Osteoblast (primary cell): ENCODE measurements at regions not wholly inside any gene's neighbourhood (a gene's known extent, or its start where the extent isn't known, plus 50 kb on each side); places are given as distances from the start of the nearest gene placed in this dataset.
"Not testable (repeated sequence)": the region's sequence is repeated elsewhere in the genome, so short reads cannot be mapped to it uniquely, and the experiment has no call there.

Experiments
- DNase-seq: peaks from one replicate; pipeline ENCODE4 v3.0.0; 2011; ENCODE audit warnings: low spot score, mixed read lengths; ENCODE audit not compliant: insufficient read length; ENCODE audit errors: missing footprints
- H2AFZ ChIP-seq: 2 replicates; pipeline ENCODE4 v1.6.0; 2011; ENCODE audit warnings: mild to moderate bottlenecking, low read length
- H3K27ac ChIP-seq: 2 replicates; pipeline ENCODE4 v1.5.1; 2011; ENCODE audit warnings: mild to moderate bottlenecking, low read depth, low read length, moderate library complexity
- H3K27me3 ChIP-seq: 2 replicates; pipeline ENCODE4 v1.6.0; 2012; ENCODE audit warnings: mild to moderate bottlenecking, control low read depth, inconsistent platforms, low read length, moderate library complexity; ENCODE audit not compliant: insufficient read depth
- H3K36me3 ChIP-seq: 2 replicates; pipeline ENCODE4 v1.5.1; 2011; ENCODE audit warnings: mild to moderate bottlenecking, low read length, control low read depth, moderate library complexity; ENCODE audit not compliant: insufficient read depth
- H3K4me1 ChIP-seq: 2 replicates; pipeline ENCODE4 v1.5.1; 2011; ENCODE audit warnings: mild to moderate bottlenecking, low read length, control low read depth, moderate library complexity; ENCODE audit not compliant: insufficient read depth
- H3K4me2 ChIP-seq: 2 replicates; pipeline ENCODE4 v1.6.0; 2011; ENCODE audit warnings: mild to moderate bottlenecking, low read length; ENCODE audit not compliant: insufficient read depth
- H3K4me3 ChIP-seq: fragments of 200-600 bp; sonication (generic); 3 replicates; pipeline ENCODE4 v1.5.1; 2012; ENCODE audit warnings: mild to moderate bottlenecking, low read length, inconsistent platforms; ENCODE audit not compliant: insufficient read depth
- H3K79me2 ChIP-seq: 2 replicates; pipeline ENCODE4 v1.6.0; 2012; ENCODE audit warnings: mild to moderate bottlenecking, low read length, control low read depth, inconsistent platforms; ENCODE audit not compliant: insufficient read depth
- H3K9me3 ChIP-seq: 2 replicates; pipeline ENCODE4 v1.5.1; 2011; ENCODE audit warnings: low read depth, low read length, control low read depth
- H4K20me1 ChIP-seq: 2 replicates; pipeline ENCODE4 v1.6.0; 2012; ENCODE audit warnings: mild to moderate bottlenecking, low read length, control low read depth; ENCODE audit not compliant: insufficient read depth
- TF ChIP-seq, protein P1 (sequence below): IDR thresholded peaks from 2 replicates; pipeline ENCODE4 v1.5.1; 2011; ENCODE audit warnings: mild to moderate bottlenecking, low read depth, low read length, moderate library complexity; ENCODE audit errors: extremely low read depth

DNA sequence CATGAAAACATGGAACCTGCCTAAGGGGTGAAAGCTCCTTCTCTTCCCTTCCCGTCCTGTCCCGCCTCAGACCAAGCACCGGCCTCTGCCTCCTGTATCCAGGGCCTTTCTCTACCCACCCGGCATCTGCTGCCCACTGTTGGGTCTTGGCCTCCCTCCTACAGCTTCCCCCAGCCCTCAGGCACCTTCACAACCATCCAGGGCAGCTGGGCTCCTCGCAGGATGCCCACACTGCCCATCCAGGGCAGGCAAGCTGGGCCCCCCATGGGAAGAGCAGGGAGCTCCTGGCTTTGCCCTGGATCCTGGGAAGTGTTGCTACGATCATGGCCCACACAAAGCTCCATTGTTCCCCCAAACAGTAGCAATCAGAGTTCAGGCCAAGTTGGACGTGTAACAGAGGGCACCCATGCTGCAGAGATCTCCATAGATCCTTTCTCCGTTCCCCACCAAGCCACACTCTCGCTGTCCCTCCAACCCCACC is 206.6 kb downstream of the NDUFA10 start:
- no peak overlapping the region for H3K4me2 ChIP-seq
- H4K20me1 ChIP-seq: no peaks in the 10 kb centered on the region
- H3K27ac ChIP-seq: no peak overlapping the region
- H3K9me3 ChIP-seq: no peaks in the 10 kb centered on the region
- H3K36me3 ChIP-seq: no peaks in the 10 kb centered on the region
- no peaks in the 10 kb centered on the region for H3K79me2 ChIP-seq
- no peak overlapping the region for H3K4me3 ChIP-seq
- TF ChIP-seq, protein P1, sequence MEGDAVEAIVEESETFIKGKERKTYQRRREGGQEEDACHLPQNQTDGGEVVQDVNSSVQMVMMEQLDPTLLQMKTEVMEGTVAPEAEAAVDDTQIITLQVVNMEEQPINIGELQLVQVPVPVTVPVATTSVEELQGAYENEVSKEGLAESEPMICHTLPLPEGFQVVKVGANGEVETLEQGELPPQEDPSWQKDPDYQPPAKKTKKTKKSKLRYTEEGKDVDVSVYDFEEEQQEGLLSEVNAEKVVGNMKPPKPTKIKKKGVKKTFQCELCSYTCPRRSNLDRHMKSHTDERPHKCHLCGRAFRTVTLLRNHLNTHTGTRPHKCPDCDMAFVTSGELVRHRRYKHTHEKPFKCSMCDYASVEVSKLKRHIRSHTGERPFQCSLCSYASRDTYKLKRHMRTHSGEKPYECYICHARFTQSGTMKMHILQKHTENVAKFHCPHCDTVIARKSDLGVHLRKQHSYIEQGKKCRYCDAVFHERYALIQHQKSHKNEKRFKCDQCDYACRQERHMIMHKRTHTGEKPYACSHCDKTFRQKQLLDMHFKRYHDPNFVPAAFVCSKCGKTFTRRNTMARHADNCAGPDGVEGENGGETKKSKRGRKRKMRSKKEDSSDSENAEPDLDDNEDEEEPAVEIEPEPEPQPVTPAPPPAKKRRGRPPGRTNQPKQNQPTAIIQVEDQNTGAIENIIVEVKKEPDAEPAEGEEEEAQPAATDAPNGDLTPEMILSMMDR: no peak
- no peak overlapping the region for H2AFZ ChIP-seq
- peak; percentile 36 for DNase-seq
- no peaks in the 10 kb centered on the region for H3K4me1 ChIP-seq
- H3K27me3 ChIP-seq: no peaks in the 10 kb centered on the region

DNA sequence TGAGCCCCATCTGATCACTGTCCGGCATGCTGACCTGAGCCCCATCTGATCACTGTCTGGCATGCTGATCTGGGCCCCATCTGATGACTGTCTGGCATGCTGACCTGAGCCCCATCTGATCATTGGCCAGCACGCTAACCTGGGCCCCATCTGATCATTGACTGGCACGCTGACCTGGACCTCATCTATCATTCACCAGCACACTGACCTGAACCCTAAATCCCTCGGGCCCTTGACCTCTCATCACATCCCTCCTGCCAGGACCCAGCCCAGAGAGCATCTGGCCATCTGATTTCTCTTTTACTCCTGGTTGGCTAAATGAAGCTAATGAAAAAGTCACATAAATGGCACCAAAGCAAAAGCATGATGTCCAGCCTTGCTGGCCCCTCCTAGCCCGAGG is 207.1 kb downstream of the NDUFA10 start:
- H3K27ac ChIP-seq: no peak overlapping the region
- DNase-seq: peak; percentile 13
- H4K20me1 ChIP-seq: no peaks in the 10 kb centered on the region
- no peaks in the 10 kb centered on the region for H3K27me3 ChIP-seq
- H3K4me3 ChIP-seq: no peak overlapping the region
- TF ChIP-seq, protein P1: no peak
- H3K4me1 ChIP-seq: no peaks in the 10 kb centered on the region
- H3K9me3 ChIP-seq: no peaks in the 10 kb centered on the region
- no peaks in the 10 kb centered on the region for H3K79me2 ChIP-seq
- no peak overlapping the region for H3K4me2 ChIP-seq
- H3K36me3 ChIP-seq: no peaks in the 10 kb centered on the region
- no peak overlapping the region for H2AFZ ChIP-seq

DNA sequence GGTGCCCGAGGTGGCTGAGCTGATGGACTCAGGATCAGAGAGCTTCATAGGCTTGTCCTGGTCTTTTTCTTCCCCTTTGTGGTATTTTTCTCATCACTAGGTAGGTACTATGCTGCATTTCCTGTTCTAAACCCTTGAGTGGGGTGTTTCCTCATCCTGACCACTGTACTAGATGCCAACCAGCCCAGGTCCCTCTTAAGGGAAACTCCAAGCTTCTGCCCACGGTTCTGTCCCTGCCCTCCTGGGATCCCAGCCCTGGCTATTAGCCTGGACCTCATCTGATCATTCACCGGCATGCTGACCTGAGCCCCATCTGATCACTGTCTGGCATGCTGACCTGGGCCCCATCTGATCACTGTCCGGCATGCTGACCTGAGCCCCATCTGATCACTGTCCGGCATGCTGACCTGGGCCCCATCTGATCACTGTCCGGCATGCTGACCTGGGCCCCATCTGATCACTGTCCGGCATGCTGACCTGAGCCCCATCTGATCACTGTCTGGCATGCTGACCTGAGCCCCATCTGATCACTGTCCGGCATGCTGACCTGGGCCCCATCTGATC is 207.6 kb downstream of the NDUFA10 start:
- H3K9me3 ChIP-seq, H4K20me1 ChIP-seq, H3K79me2 ChIP-seq, H3K4me1 ChIP-seq, H3K4me2 ChIP-seq, H3K27me3 ChIP-seq, H2AFZ ChIP-seq, H3K36me3 ChIP-seq, H3K4me3 ChIP-seq, H3K27ac ChIP-seq: not testable (repeated sequence)
- peak; percentile 65 for DNase-seq

DNA sequence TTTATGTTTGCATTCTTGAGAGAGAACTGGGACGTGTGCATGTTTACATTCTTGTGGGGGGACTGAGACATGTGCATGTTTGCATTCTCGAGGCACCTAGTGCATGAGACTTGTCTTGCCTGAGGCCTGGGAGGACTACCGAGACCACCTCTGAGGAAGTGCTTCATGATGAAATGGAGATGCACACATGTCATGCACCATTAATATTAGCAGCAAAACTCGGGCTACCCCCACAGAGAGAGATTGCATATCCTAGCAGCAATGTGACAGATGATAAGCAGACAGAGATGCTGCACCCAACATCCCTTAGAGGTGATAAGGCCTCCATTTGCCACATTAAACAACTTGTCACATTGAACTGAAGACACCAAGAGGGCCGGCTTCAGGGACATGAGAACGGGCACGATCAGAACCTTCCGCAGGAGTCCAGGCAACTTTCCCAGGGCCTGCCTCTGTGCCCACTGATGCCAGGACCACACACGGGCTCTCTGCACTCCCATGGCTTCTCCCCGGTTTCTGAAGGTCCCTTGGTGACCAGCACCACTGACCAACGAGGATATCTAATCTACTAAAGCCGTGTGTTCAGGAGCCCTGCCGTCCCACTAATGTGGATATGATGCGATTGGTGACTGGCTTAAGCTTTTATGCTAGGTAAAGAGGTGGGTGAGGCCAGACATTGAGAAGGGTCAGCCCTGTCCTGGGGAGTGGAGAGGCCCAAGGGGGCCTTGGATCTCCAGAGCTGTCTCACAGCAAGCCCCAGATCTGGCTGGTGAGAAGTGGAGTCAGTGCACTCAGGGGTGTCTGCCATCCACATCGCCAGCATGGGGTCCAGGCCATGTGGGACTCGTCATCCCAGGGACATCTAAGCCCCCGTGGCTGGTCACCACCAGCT is 208.3 kb downstream of the NDUFA10 start:
- H3K36me3 ChIP-seq: no peaks in the 10 kb centered on the region
- no peaks in the 10 kb centered on the region for H3K79me2 ChIP-seq
- no peaks in the 10 kb centered on the region for H3K27me3 ChIP-seq
- no peak overlapping the region for H3K4me2 ChIP-seq
- no peaks in the 10 kb centered on the region for H3K9me3 ChIP-seq
- no peaks in the 10 kb centered on the region for H3K4me1 ChIP-seq
- H4K20me1 ChIP-seq: no peaks in the 10 kb centered on the region
- H3K27ac ChIP-seq: no peak overlapping the region
- no peak overlapping the region for H3K4me3 ChIP-seq
- TF ChIP-seq, protein P1: no peak
- H2AFZ ChIP-seq: no peak overlapping the region
- peak; percentile 37 for DNase-seq
